SH-SY5Y (cell line): ENCODE measurements at regions not wholly inside any gene's neighbourhood (a gene's known extent, or its start where the extent isn't known, plus 50 kb on each side); places are given as distances from the start of the nearest gene placed in this dataset.

Experiments
- GATA2 ChIP-seq: IDR thresholded peaks from 2 replicates; pipeline ENCODE4 v1.6.1; 2011; ENCODE audit warnings: mild to moderate bottlenecking, low read depth, low read length
- GATA3 ChIP-seq: IDR thresholded peaks from 2 replicates; pipeline ENCODE4 v1.6.1; 2011; ENCODE audit warnings: low read depth, mild to moderate bottlenecking, low read length, moderate library complexity

GRCh38 chrX:23513121-23513520 lies 154.2 kb upstream of the PRDX4 start:
- TF ChIP-seq GATA2, result no peak
- TF ChIP-seq GATA3, result no peak

- no peak for TF ChIP-seq GATA2
- no peak for TF ChIP-seq GATA3
Observed at GRCh38 chrX:23514082-23514481, 153.2 kb upstream of the PRDX4 start.

GRCh38 chrX:23515028-23515427 lies 152.3 kb upstream of the PRDX4 start:
- TF ChIP-seq GATA3 (no peak), GATA2 (no peak)

- TF ChIP-seq GATA2 (no peak), GATA3 (no peak)
Observed at GRCh38 chrX:23524467-23524866, 142.8 kb upstream of the PRDX4 start.

- TF ChIP-seq GATA3, result no peak
- TF ChIP-seq GATA2, result no peak
Observed at GRCh38 chrX:23525531-23525930, 141.8 kb upstream of the PRDX4 start.

GRCh38 chrX:23540532-23540931 lies 126.8 kb upstream of the PRDX4 start:
- TF ChIP-seq GATA3, result no peak
- no peak for TF ChIP-seq GATA2

GRCh38 chrX:23548164-23548563 lies 119.1 kb upstream of the PRDX4 start:
- TF ChIP-seq GATA2 (no peak), GATA3 (no peak)

- TF ChIP-seq GATA3, result no peak
- no peak for TF ChIP-seq GATA2
Observed at GRCh38 chrX:23552303-23552702, 115.0 kb upstream of the PRDX4 start.

- TF ChIP-seq GATA2 (no peak), GATA3 (no peak)
Observed at GRCh38 chrX:23554304-23554703, 113.0 kb upstream of the PRDX4 start.

- no peak for TF ChIP-seq GATA2
Observed at GRCh38 chrX:23557070-23557469, 110.2 kb upstream of the PRDX4 start.

GRCh38 chrX:23559975-23560374 lies 107.3 kb upstream of the PRDX4 start:
- TF ChIP-seq GATA2, result no peak
- no peak for TF ChIP-seq GATA3

GRCh38 chrX:23570674-23571343 lies 96.5 kb upstream of the PRDX4 start:
- TF ChIP-seq GATA2, result no peak
- no peak for TF ChIP-seq GATA3

- TF ChIP-seq GATA2 (no peak), GATA3 (no peak)
Observed at GRCh38 chrX:23575281-23575680, 92.0 kb upstream of the PRDX4 start.

GRCh38 chrX:23578079-23578478 lies 89.2 kb upstream of the PRDX4 start:
- no peak for TF ChIP-seq GATA3
- no peak for TF ChIP-seq GATA2

GRCh38 chrX:23589496-23589895 lies 77.8 kb upstream of the PRDX4 start:
- TF ChIP-seq GATA3 (no peak), GATA2 (no peak)

- TF ChIP-seq GATA3 (no peak), GATA2 (no peak)
Observed at GRCh38 chrX:23592741-23593140, 74.6 kb upstream of the PRDX4 start.

- TF ChIP-seq GATA3, result no peak
- TF ChIP-seq GATA2, result no peak
Observed at GRCh38 chrX:23598575-23598974, 68.7 kb upstream of the PRDX4 start.
